C4-2B (cell line): ENCODE measurements at regions not wholly inside any gene's neighbourhood (a gene's known extent, or its start where the extent isn't known, plus 50 kb on each side); places are given as distances from the start of the nearest gene placed in this dataset.

ENCODE experiments used
- CTCF ChIP-seq: fragments of 450-650 bp; conservative IDR thresholded peaks from 2 replicates; pipeline ENCODE4 v1.5.1; 2017; ENCODE audit warnings: mild to moderate bottlenecking
- ZFX ChIP-seq: fragments of 450-650 bp; IDR thresholded peaks from 2 replicates; pipeline ENCODE4 v1.6.1; 2017

DNA sequence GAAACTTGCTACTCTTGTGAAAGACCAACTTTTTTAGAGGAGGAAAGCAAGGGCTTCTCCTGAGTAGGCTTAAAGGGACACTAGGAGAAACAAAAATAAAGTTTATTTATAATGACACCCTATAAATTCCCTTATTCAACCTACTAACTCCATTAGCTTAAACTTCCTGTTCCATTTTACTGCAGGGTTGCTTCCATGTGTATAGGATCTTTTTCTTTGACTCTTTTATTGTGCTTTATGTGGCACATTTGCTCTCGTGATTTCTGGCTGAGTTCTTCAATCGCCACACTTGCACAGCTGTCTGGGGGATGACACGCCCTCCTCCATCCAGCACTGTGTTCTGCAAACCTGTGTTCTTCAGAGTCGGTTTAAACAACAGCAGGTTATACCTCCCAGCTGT, 225.7 kb upstream of the NPVF start:
- TF ChIP-seq CTCF (no peak), ZFX (no peak)
